Cardiac fibroblast (primary cell): ENCODE measurements at regions not wholly inside any gene's neighbourhood (a gene's known extent, or its start where the extent isn't known, plus 50 kb on each side); places are given as distances from the start of the nearest gene placed in this dataset.

Experiments used
- DNase-seq, 2 donors: peaks; one replicate each; pipeline versions ENCODE4 v3.0.0 to v3.0.0-alpha.2; 2010; ENCODE audit warnings: low read depth in 2 of 2
- H3K4me3 ChIP-seq, 2 donors: replicated peaks in 1 of 2; 1 replicate in 1 of 2; 2 replicates in 1 of 2; pipeline ENCODE4 v1.5.1; 2011; ENCODE audit warnings: low read depth in 2 of 2, low read length in 2 of 2, mild to moderate bottlenecking in 2 of 2, moderate library complexity in 1 of 2
- CTCF ChIP-seq: IDR thresholded peaks from one replicate; pipeline ENCODE4 v1.5.1; 2011; ENCODE audit warnings: low read depth, mild to moderate bottlenecking, low read length, inconsistent platforms

- TF ChIP-seq CTCF: no peak
- H3K4me3 ChIP-seq: no peak overlapping the region
- no peak for DNase-seq
Measured at GRCh38 chr1:5780324-5780716, 211.9 kb downstream of the NPHP4 start.

- DNase-seq: no peak
- H3K4me3 ChIP-seq: no peak overlapping the region
- no peak for TF ChIP-seq CTCF
Measured at GRCh38 chr1:5779608-5780323, 212.5 kb downstream of the NPHP4 start.

GRCh38 chr1:5776035-5776550 is 216.1 kb downstream of the NPHP4 start:
- no peak overlapping the region for H3K4me3 ChIP-seq
- DNase-seq: no peak
- no peak for TF ChIP-seq CTCF

GRCh38 chr1:5774019-5774418 is 218.2 kb downstream of the NPHP4 start:
- H3K4me3 ChIP-seq: no peak overlapping the region
- no peak for DNase-seq
- TF ChIP-seq CTCF: no peak

- DNase-seq: no peak
- no peak for TF ChIP-seq CTCF
- no peak overlapping the region for H3K4me3 ChIP-seq
Measured at GRCh38 chr1:5771788-5772187, 220.4 kb downstream of the NPHP4 start.

- no peak for DNase-seq
- H3K4me3 ChIP-seq: no peak overlapping the region
- no peak for TF ChIP-seq CTCF
Measured at GRCh38 chr1:5770981-5771765, 221.1 kb downstream of the NPHP4 start.
